Prostate gland (tissue), 2 donors: ENCODE measurements at regions not wholly inside any gene's neighbourhood (a gene's known extent, or its start where the extent isn't known, plus 50 kb on each side); places are given as distances from the start of the nearest gene placed in this dataset.

Experiments used
- CTCF ChIP-seq, 4 experiments: fragments of 200-600 bp in 2 of 4; fragments of 450-650 bp in 2 of 4; sonication (generic) in 2 of 4; IDR thresholded peaks; 1 replicate in 3 of 4; 2 replicates in 1 of 4; pipeline ENCODE4 v1.5.1; 2016 to 2019; ENCODE audit warnings: antibody characterized with exemption in 4 of 4, mild to moderate bottlenecking in 2 of 4, moderate library complexity in 2 of 4
- POLR2A ChIP-seq: fragments of 450-650 bp; IDR thresholded peaks from one replicate; pipeline ENCODE4 v1.6.1; 2016; ENCODE audit warnings: antibody characterized with exemption, mild to moderate bottlenecking
- POLR2AphosphoS5 ChIP-seq: sonication (generic); formaldehyde crosslinking; IDR thresholded peaks from one replicate; pipeline ENCODE4 v1.6.1; 2017; ENCODE audit warnings: antibody characterized with exemption

GRCh38 chr10:125249948-125250347, 89.6 kb upstream of the CTBP2 start:
- TF ChIP-seq POLR2AphosphoS5 (no peak), POLR2A (no peak), CTCF (IDR thresholded peaks at IDR 0.05) (no peak)
